ENCODE measurements at regions not wholly inside any gene's neighbourhood (a gene's known extent, or its start where the extent isn't known, plus 50 kb on each side); places are given as distances from the start of the nearest gene placed in this dataset.

- DNase-seq (ENCODE audit: low read depth, low spot score), result no peak
Measured at GRCh38 chr2:30048636-30049175, 98.1 kb upstream of the YPEL5 start.

- DNase-seq (ENCODE audit: low read depth, low spot score), result no peak
Measured at GRCh38 chr2:30055548-30055947, 91.3 kb upstream of the YPEL5 start.

- no peak for DNase-seq (ENCODE audit: low read depth, low spot score)
Measured at GRCh38 chr2:30060562-30060961, 86.2 kb upstream of the YPEL5 start.

GRCh38 chr2:30068067-30068466 lies 78.7 kb upstream of the YPEL5 start:
- no peak for DNase-seq (ENCODE audit: low read depth, low spot score)

- peak; percentile 61 for DNase-seq (ENCODE audit: low read depth, low spot score)
Measured at GRCh38 chr2:30072250-30072842, 74.5 kb upstream of the YPEL5 start.

GRCh38 chr2:30073523-30073922 lies 73.3 kb upstream of the YPEL5 start:
- no peak for DNase-seq (ENCODE audit: low read depth, low spot score)

GRCh38 chr2:30074023-30074422 lies 72.8 kb upstream of the YPEL5 start:
- DNase-seq (ENCODE audit: low read depth, low spot score), result no peak

- no peak for DNase-seq (ENCODE audit: low read depth, low spot score)
Measured at GRCh38 chr2:30078521-30078920, 68.3 kb upstream of the YPEL5 start.

GRCh38 chr2:30084915-30085314 lies 61.9 kb upstream of the YPEL5 start:
- DNase-seq (ENCODE audit: low read depth, low spot score), result no peak

GRCh38 chr2:30089171-30089570 lies 57.6 kb upstream of the YPEL5 start:
- no peak for DNase-seq (ENCODE audit: low read depth, low spot score)

- no peak for DNase-seq (ENCODE audit: low read depth, low spot score)
Measured at GRCh38 chr2:30095402-30095801, 51.4 kb upstream of the YPEL5 start.

GRCh38 chr2:30096451-30096850 lies 50.4 kb upstream of the YPEL5 start:
- DNase-seq (ENCODE audit: low read depth, low spot score), result no peak
